ENCODE measurements at regions not wholly inside any gene's neighbourhood (a gene's known extent, or its start where the extent isn't known, plus 50 kb on each side); places are given as distances from the start of the nearest gene placed in this dataset.

- TF ChIP-seq MAX (IDR thresholded peaks at IDR 0.05) (no peak), REST (IDR thresholded peaks at IDR 0.05; ENCODE audit: low read depth) (no peak), CREB1 (IDR thresholded peaks at IDR 0.05; ENCODE audit: low read depth) (no peak), YY1 (IDR thresholded peaks at IDR 0.05; ENCODE audit: low read depth) (no peak), EP300 (IDR thresholded peaks at IDR 0.05; ENCODE audit: borderline replicate concordance) (no peak), TAF1 (IDR thresholded peaks at IDR 0.05; ENCODE audit: low read depth) (no peak), RAD21 (IDR thresholded peaks at IDR 0.05; ENCODE audit: low read depth) (no peak), CEBPB (IDR thresholded peaks at IDR 0.05) (no peak), TEAD4 (IDR thresholded peaks at IDR 0.05) (no peak), TCF12 (IDR thresholded peaks at IDR 0.05; ENCODE audit: low read depth) (no peak), EGR1 (IDR thresholded peaks at IDR 0.05) (no peak), FOXM1 (IDR thresholded peaks at IDR 0.05; ENCODE audit: borderline replicate concordance, low read depth) (no peak), USF1 (IDR thresholded peaks at IDR 0.05) (no peak)
Observed at GRCh38 chr4:138788267-138788790, 227.3 kb upstream of the NOCT start.

All from Ishikawa (cell line).